ENCODE measurements at regions not wholly inside any gene's neighbourhood (a gene's known extent, or its start where the extent isn't known, plus 50 kb on each side); places are given as distances from the start of the nearest gene placed in this dataset.

DNA sequence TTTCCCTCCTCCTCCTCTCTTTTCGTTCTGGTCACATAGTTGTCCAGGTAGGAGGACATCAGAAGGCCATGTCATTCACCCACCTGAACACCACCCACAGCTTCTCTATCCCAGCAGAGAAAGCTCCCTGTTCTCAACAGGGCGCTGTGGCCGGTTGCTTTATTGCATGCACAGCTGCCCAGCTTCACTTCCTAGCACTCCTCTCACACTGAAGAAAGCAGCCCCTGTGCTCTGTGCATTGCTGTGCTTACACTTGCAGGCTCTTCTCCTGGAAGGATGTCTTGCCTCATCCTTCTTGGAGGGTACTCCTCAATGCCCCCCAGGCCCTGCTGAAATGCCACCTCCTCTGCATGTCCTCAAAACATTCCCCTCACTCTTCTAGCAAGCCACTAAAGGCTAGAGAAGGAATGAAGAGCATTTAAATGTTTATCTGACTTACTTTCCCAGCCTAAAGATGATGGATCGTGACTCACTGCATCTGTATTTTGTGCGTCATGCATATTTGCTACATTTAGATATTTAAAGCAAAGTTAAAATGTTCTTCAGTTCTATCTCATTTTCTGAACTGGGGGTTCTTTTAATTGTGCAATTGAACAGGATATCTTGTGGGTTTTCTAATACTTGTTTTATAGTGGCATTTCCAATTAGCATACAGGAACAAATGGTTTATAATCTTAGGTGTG is 186.4 kb upstream of the PUDP start:
- ChIA-PET CTCF (no interaction called here), POLR2A (no interaction called here)
- H3K4me3 ChIP-seq = no peak overlapping the region
- TF ChIP-seq CBX2 (IDR thresholded peaks at IDR 0.05; ENCODE audit: borderline replicate concordance, low read depth) (no peak), MAX (IDR thresholded peaks at IDR 0.05) (no peak), MAZ (IDR thresholded peaks at IDR 0.05; ENCODE audit: borderline replicate concordance, low read depth, low read length) (no peak), REST (IDR thresholded peaks at IDR 0.05) (no peak), GATA3 (IDR thresholded peaks at IDR 0.05; ENCODE audit: borderline replicate concordance) (no peak), JUN (IDR thresholded peaks at IDR 0.05) (no peak), SREBF2 (IDR thresholded peaks at IDR 0.05) (no peak), FOSB (CRISPR knock-in tag; IDR thresholded peaks at IDR 0.05) (no peak), ZC3H11A (IDR thresholded peaks at IDR 0.05) (no peak), MYC (IDR thresholded peaks at IDR 0.05; ENCODE audit: borderline replicate concordance, low read length) (no peak), EHF (CRISPR knock-in tag; IDR thresholded peaks at IDR 0.05) (no peak), POLR2AphosphoS2 (conservative IDR thresholded peaks at IDR 0.05; ENCODE audit: low read length) (no peak)
- DNase-seq (ENCODE audit: low read depth in 1 of 2, low spot score in 1 of 2) = no peak
- no peak for ATAC-seq
- no peak for FAIRE-seq
- no peak overlapping the region for H3K4me2 ChIP-seq
- H3K9me3 ChIP-seq = no peaks in the 10 kb centered on the region
- H3K4me1 ChIP-seq = no peaks in the 10 kb centered on the region
- WGBS (ENCODE audit: missing lambda C conversion rate) = 58% methylated on average over 5 of the region's 5 CpGs
- no peak overlapping the region for H3K27ac ChIP-seq

DNA sequence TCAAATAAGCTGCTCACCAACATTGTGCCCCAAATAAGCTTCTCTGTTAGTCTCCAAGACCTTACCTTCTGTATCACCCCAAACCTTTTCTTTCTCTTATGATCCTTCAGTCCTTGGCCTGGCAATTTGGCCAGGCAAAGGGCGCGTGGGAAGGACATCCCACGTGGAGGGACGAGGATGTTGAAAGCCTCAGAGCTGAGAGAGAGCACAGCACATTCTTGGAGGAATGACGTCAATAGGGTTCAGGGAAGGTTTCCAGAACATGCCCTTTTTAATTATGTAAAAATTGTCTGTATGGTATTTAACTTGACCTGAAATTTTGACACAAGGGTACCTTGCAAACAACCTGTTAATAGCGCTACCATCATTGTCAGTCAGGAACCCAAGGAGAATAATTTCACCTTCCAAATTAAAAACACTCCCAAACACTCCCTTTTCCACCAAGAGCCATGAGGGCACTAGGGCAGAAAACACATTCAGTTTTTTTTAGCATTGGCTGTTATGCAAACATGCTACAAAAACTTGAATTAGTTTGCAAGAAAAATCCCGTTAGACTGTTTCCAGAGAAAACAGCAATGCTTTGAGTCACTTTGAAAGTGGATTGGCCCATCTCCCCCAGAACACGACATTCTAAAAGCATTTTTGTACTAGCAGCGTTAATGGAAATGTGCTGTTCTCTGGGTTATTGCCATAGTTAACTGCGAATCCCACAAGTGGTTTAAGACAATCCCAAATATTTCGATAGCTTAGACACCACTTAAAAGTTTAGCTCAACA is 183.2 kb upstream of the PUDP start:
- 22% methylated on average over 11 of the region's 11 CpGs for WGBS (ENCODE audit: missing lambda C conversion rate)
- DNase-seq (ENCODE audit: low read depth in 1 of 2, low spot score in 1 of 2) (peak in 1 of 2 experiments; percentile 0), FAIRE-seq (no peak), ATAC-seq (no peak)
- ChIA-PET CTCF (no interaction called here), POLR2A (no interaction called here)
- Histone ChIP-seq H3K4me2 (no peak overlapping the region), H3K4me1 (no peaks in the 10 kb centered on the region), H3K4me3 (no peak overlapping the region), H3K27ac (no peak overlapping the region), H3K9me3 (no peaks in the 10 kb centered on the region)
- no peak for TF ChIP-seq FOSL2 (IDR thresholded peaks at IDR 0.05)
- no peak for TF ChIP-seq FOSL2 (CRISPR knock-in tag; IDR thresholded peaks at IDR 0.05)
- no peak for TF ChIP-seq MYC (IDR thresholded peaks at IDR 0.05; ENCODE audit: borderline replicate concordance, low read length)
- no peak for TF ChIP-seq KDM1A (IDR thresholded peaks at IDR 0.05; ENCODE audit: low read depth)
- TF ChIP-seq RARB (CRISPR knock-in tag; IDR thresholded peaks at IDR 0.05) = no peak
- TF ChIP-seq MAFK (IDR thresholded peaks at IDR 0.05; ENCODE audit: partially characterized antibody) = no peak
- no peak for TF ChIP-seq ZSCAN20 (CRISPR knock-in tag; IDR thresholded peaks at IDR 0.05)
- no peak for TF ChIP-seq GATA3 (IDR thresholded peaks at IDR 0.05; ENCODE audit: borderline replicate concordance)
- no peak for TF ChIP-seq FOSB (CRISPR knock-in tag; IDR thresholded peaks at IDR 0.05)
- no peak for TF ChIP-seq NR3C1 (IDR thresholded peaks at IDR 0.05)
- TF ChIP-seq TFCP2L1 (CRISPR knock-in tag; IDR thresholded peaks at IDR 0.05) = no peak
- TF ChIP-seq HOXB5 (CRISPR knock-in tag; IDR thresholded peaks at IDR 0.05) = no peak
- no peak for TF ChIP-seq SREBF2 (IDR thresholded peaks at IDR 0.05)
- TF ChIP-seq HOXA7 (CRISPR knock-in tag; IDR thresholded peaks at IDR 0.05) = no peak
- TF ChIP-seq CEBPB (IDR thresholded peaks at IDR 0.05) = no peak
- TF ChIP-seq JUN (IDR thresholded peaks at IDR 0.05) = no peak
- TF ChIP-seq EP300 (IDR thresholded peaks at IDR 0.05) = no peak
